C4-2B (cell line): ENCODE measurements at regions not wholly inside any gene's neighbourhood (a gene's known extent, or its start where the extent isn't known, plus 50 kb on each side); places are given as distances from the start of the nearest gene placed in this dataset.

ENCODE experiments used
- ZFX ChIP-seq: fragments of 450-650 bp; IDR thresholded peaks from 2 replicates; pipeline ENCODE4 v1.6.1; 2017
- TF ChIP-seq, protein P1 (sequence below): fragments of 450-650 bp; conservative IDR thresholded peaks from 2 replicates; pipeline ENCODE4 v1.5.1; 2017; ENCODE audit warnings: mild to moderate bottlenecking

DNA sequence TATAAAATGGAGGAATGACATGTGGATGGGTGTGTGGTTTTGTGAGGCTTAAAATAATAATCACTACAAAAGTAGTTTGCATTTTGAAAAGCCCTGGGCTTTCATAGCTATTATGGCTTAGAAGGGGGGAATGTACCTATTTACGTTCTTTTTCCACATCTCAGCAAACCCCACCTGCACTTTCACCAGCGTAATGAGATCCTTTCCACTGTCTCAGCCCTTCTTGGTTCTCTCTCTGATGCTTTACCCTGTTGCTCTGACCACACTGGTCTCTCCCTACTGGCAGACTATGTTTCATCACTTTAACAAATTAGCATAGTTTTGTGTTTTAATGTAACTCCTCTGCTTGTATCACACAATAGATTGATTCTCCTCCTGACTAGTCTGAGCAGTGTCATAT is 234.6 kb downstream of the DMRT2 start:
- TF ChIP-seq, protein P1, sequence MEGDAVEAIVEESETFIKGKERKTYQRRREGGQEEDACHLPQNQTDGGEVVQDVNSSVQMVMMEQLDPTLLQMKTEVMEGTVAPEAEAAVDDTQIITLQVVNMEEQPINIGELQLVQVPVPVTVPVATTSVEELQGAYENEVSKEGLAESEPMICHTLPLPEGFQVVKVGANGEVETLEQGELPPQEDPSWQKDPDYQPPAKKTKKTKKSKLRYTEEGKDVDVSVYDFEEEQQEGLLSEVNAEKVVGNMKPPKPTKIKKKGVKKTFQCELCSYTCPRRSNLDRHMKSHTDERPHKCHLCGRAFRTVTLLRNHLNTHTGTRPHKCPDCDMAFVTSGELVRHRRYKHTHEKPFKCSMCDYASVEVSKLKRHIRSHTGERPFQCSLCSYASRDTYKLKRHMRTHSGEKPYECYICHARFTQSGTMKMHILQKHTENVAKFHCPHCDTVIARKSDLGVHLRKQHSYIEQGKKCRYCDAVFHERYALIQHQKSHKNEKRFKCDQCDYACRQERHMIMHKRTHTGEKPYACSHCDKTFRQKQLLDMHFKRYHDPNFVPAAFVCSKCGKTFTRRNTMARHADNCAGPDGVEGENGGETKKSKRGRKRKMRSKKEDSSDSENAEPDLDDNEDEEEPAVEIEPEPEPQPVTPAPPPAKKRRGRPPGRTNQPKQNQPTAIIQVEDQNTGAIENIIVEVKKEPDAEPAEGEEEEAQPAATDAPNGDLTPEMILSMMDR = no peak
- no peak for TF ChIP-seq ZFX
